GM12873 (cell line): ENCODE measurements at regions not wholly inside any gene's neighbourhood (a gene's known extent, or its start where the extent isn't known, plus 50 kb on each side); places are given as distances from the start of the nearest gene placed in this dataset.

ENCODE experiments used
- CTCF ChIP-seq: IDR thresholded peaks from 2 replicates; pipeline ENCODE4 v1.5.1; 2012; ENCODE audit warnings: low read depth, mild to moderate bottlenecking, moderate library complexity, low read length, control low read depth; ENCODE audit not compliant: insufficient read depth; ENCODE audit errors: missing control alignments

DNA sequence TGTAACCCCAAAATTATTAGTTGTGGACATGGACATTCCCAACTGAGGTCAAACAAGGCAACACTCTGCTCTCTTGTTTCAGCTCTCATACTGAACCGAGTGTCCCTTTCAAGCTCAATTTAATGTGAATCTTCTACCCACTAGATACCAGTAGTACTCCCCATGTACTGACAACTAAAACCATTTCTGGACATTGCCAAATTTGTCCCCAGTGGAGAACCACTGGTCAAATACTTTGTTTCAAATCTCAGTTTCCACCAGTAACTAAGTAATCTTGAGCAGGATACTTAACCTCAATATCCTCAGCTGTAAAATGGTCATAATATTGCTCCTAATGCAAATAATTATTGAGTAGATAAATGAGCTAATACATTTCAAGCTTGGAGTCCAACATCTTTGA, 566.0 kb downstream of the ZIC1 start:
- TF ChIP-seq CTCF: no peak

DNA sequence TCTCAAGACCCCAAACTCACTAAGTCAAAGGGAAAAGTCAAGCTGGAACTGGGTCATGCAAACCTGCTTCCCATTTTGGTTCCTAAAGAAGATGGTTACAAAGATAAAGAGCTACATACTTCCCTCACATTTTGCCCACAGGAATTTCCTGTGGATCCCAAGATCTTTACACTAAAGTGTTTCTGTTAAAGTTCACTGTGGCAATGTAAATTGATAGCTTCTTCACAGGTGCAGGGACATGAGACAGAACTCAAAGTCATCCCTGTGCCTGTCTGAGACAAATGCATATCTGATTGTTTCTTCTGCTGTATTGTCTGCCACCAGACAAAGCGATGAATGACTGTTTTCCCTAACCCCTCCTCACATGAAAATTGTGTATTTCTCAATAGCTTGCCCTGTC, 567.8 kb downstream of the ZIC1 start:
- no peak for TF ChIP-seq CTCF

DNA sequence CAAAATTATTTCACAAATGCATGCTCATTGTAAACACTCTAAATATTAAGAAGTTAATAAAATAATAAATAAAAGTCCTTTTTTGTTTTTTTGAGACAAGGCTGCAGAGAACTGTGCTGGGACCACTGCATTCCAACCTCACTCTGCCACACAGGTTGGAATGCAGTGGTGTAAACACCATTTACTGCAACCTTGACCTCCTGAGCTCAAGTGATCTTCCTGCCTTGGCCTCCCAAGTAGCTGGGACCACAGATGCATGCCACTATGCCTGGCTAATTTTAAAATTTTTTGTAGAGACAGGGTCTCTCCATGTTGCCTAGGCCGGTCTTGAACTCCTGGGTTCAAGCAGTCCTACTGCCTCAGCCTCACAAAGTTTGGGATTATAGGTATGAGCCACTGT, 578.4 kb downstream of the ZIC1 start:
- no peak for TF ChIP-seq CTCF

- no peak for TF ChIP-seq CTCF
These were observed 580.2 kb downstream of the ZIC1 start for GRCh38 chr3:147989344-147989743.

- TF ChIP-seq CTCF: no peak
These were observed 593.6 kb downstream of the ZIC1 start for GRCh38 chr3:148002705-148003205.

DNA sequence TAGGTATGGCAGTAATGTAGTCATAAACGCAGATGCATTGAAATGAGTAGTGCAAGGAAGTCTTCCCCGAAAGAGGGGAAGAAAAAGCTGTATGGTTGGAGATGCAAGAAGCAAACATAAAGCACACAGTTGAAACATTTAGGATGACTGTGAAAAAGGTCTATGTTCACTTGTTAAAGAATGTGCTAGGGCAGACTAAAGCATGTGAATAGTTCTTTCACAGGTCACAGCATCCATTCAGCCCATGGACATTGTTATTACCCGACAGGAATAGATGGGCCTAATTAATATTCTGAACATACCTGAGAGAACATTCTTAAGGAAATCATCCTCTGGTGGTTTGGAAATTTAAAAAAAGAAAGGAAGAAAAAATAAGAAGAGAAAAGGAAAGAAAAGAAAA, 595.2 kb downstream of the ZIC1 start:
- TF ChIP-seq CTCF: no peak

- no peak for TF ChIP-seq CTCF
These were observed 596.3 kb downstream of the ZIC1 start for GRCh38 chr3:148005456-148005855.

GRCh38 chr3:148006508-148006907, 597.3 kb downstream of the ZIC1 start:
- TF ChIP-seq CTCF: no peak
